ENCODE measurements at regions not wholly inside any gene's neighbourhood (a gene's known extent, or its start where the extent isn't known, plus 50 kb on each side); places are given as distances from the start of the nearest gene placed in this dataset.

- peaks cover 27% of the 10 kb centered on the region for H3K9me3 Mint-ChIP-seq
- DNase-seq, result no peak
- TF ChIP-seq, protein P1, sequence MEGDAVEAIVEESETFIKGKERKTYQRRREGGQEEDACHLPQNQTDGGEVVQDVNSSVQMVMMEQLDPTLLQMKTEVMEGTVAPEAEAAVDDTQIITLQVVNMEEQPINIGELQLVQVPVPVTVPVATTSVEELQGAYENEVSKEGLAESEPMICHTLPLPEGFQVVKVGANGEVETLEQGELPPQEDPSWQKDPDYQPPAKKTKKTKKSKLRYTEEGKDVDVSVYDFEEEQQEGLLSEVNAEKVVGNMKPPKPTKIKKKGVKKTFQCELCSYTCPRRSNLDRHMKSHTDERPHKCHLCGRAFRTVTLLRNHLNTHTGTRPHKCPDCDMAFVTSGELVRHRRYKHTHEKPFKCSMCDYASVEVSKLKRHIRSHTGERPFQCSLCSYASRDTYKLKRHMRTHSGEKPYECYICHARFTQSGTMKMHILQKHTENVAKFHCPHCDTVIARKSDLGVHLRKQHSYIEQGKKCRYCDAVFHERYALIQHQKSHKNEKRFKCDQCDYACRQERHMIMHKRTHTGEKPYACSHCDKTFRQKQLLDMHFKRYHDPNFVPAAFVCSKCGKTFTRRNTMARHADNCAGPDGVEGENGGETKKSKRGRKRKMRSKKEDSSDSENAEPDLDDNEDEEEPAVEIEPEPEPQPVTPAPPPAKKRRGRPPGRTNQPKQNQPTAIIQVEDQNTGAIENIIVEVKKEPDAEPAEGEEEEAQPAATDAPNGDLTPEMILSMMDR (IDR thresholded peaks at IDR 0.05), result no peak
- H3K4me1 Mint-ChIP-seq (ENCODE audit: low read depth), result no peaks in the 10 kb centered on the region
- no peaks in the 10 kb centered on the region for H3K27me3 Mint-ChIP-seq (ENCODE audit: insufficient read depth)
- no peak overlapping the region for H3K4me3 Mint-ChIP-seq
- H3K36me3 Mint-ChIP-seq (ENCODE audit: low read depth), result no peaks in the 10 kb centered on the region
- no peak overlapping the region for H3K27ac Mint-ChIP-seq
These were observed 906.7 kb downstream of the IGSF11 start for GRCh38 chr3:118127992-118128391.

GRCh38 chr3:118128886-118129285 is 905.8 kb downstream of the IGSF11 start:
- no peak overlapping the region for H3K27ac Mint-ChIP-seq
- no peaks in the 10 kb centered on the region for H3K4me1 Mint-ChIP-seq (ENCODE audit: low read depth)
- no peak overlapping the region for H3K4me3 Mint-ChIP-seq
- no peak for DNase-seq
- peaks cover 27% of the 10 kb centered on the region for H3K9me3 Mint-ChIP-seq
- no peaks in the 10 kb centered on the region for H3K27me3 Mint-ChIP-seq (ENCODE audit: insufficient read depth)
- H3K36me3 Mint-ChIP-seq (ENCODE audit: low read depth), result no peaks in the 10 kb centered on the region
- TF ChIP-seq, protein P1 (IDR thresholded peaks at IDR 0.05), result no peak

GRCh38 chr3:118137778-118138177 is 896.9 kb downstream of the IGSF11 start:
- no peak overlapping the region for H3K27ac Mint-ChIP-seq
- H3K4me1 Mint-ChIP-seq (ENCODE audit: low read depth), result no peaks in the 10 kb centered on the region
- TF ChIP-seq, protein P1 (IDR thresholded peaks at IDR 0.05), result no peak
- no peaks in the 10 kb centered on the region for H3K36me3 Mint-ChIP-seq (ENCODE audit: low read depth)
- H3K4me3 Mint-ChIP-seq, result no peak overlapping the region
- H3K9me3 Mint-ChIP-seq, result peaks cover 52% of the 10 kb centered on the region
- DNase-seq, result no peak
- peaks cover 1% of the 10 kb centered on the region; the same call in 1 of the 2 replicates for H3K27me3 Mint-ChIP-seq (ENCODE audit: insufficient read depth)

DNA sequence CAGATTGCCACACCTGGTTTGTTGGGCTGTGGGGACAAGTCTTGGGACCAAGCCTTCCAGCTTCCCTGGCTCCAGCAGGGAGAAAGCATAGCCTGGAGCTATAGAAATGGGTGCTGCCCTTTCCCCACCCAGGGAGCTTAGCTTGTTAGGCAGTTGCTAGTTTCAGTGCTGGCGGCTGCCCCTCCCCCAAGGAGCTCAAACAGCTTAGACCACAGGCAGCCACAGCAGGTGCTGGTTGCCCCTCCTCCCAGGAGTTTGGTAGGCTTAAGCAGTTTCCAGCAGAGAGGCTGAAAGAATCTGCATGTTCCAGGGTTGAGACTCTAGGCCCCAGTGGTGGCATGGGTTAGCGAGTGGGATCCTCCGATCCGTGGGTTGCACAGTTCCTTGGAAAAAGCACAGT is 889.7 kb downstream of the IGSF11 start:
- Mint-ChIP-seq H3K4me1 (ENCODE audit: low read depth) (no peaks in the 10 kb centered on the region), H3K27me3 (ENCODE audit: insufficient read depth) (no peaks in the 10 kb centered on the region), H3K27ac (no peak overlapping the region), H3K9me3 (peaks cover 72% of the 10 kb centered on the region), H3K36me3 (ENCODE audit: low read depth) (0 out of 2 replicates have a peak, but pooled peaks cover 5% of the 10 kb centered on the region), H3K4me3 (no peak overlapping the region)
- DNase-seq, result no peak
- TF ChIP-seq, protein P1 (IDR thresholded peaks at IDR 0.05), result no peak

DNA sequence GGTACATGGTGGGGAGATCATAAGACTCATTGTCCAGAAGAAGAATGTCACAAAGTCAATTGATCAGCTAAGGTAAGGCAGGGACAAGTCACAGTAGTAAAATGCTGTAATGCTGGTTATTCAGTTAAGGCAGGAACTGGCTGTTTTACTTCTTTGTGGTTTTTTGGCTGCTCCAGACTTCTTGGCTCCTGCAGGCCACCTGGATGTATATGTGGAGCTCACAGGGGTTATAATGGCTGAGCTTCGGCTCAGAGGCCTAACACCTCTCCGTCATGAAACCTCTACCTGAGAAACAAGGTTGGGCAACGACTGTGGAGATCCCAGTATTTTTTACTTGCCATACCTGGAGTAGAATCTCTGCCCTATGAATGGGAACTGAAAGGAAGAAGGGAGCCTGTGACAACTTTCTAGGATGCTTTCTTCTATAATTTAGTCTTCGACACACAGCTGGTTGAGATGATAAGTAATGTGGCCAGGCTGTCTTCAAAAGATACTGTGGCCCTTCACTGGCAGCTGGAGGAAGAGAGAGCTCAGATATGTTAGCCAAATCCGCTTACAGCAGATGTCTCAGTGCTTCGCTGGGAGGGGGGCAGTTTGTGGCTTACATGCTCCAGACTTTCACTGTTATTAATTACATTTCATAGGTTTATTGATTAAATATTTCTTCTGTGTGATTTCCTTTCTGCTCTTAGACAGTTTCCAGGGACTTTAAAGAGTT is 887.8 kb downstream of the IGSF11 start:
- Mint-ChIP-seq H3K27me3 (ENCODE audit: insufficient read depth) (no peaks in the 10 kb centered on the region), H3K27ac (no peak overlapping the region), H3K9me3 (peaks cover 72% of the 10 kb centered on the region), H3K4me1 (ENCODE audit: low read depth) (no peaks in the 10 kb centered on the region), H3K4me3 (no peak overlapping the region), H3K36me3 (ENCODE audit: low read depth) (0 out of 2 replicates have a peak, but pooled peaks cover 5% of the 10 kb centered on the region)
- TF ChIP-seq, protein P1 (IDR thresholded peaks at IDR 0.05), result no peak
- DNase-seq, result no peak
